ENCODE measurements at regions not wholly inside any gene's neighbourhood (a gene's known extent, or its start where the extent isn't known, plus 50 kb on each side); places are given as distances from the start of the nearest gene placed in this dataset.
"Not testable (repeated sequence)": the region's sequence is repeated elsewhere in the genome, so short reads cannot be mapped to it uniquely, and the experiment has no call there.

GRCh38 chr5:7117961-7118360 is 278.0 kb upstream of the ADCY2 start:
- ChIA-PET POLR2A (ENCODE audit: low non-redundant PET) (no interaction called here), CTCF (no interaction called here)
- no peak for TF ChIP-seq CTCF (conservative IDR thresholded peaks at IDR 0.05; ENCODE audit: low read depth)
- H3K27ac ChIP-seq: no peak overlapping the region
- DNase-seq (ENCODE audit: low spot score): no peak

DNA sequence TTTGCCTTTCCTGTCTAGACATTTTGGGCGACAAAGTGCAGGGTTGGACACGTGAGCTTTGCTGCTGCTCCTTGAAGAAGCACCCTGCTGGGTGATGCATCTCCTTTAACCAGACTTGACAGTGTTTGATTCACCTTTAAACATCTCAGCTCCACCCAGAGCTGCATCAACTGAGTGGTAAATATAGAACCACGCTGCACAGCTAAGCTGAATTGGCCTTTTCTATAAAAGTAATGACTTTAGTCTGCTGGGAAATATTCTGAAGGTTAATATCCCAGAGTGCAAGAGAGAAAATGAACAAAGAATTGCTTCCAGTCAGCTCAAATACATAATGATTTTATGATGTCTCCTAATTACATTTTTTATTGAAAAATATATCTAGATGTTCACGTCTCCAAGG is 264.3 kb upstream of the ADCY2 start:
- DNase-seq (ENCODE audit: low spot score): no peak
- no peak for TF ChIP-seq CTCF (conservative IDR thresholded peaks at IDR 0.05; ENCODE audit: low read depth)
- ChIA-PET POLR2A (ENCODE audit: low non-redundant PET) (no interaction called here), CTCF (no interaction called here)
- no peak overlapping the region for H3K27ac ChIP-seq

DNA sequence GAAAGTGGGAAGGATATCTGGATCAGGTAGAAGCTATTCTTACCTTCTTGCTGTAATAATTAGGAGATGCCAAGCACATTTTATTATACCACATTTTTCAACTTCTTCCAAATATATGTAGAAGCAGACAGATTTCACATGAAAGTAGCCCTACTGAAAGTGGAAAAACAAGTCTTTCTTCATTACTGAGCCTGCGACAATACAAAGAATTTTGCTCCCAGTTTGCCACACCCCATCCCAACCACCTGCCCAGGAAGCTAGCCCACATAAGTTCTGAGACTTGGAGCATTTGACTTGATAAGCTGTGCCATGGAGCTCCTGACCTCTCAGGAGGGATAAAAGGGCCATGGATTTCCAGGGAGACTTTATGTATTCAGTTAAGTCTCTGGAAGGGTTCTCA is 249.1 kb upstream of the ADCY2 start:
- DNase-seq (ENCODE audit: low spot score): no peak
- ChIA-PET POLR2A (ENCODE audit: low non-redundant PET) (no interaction called here), CTCF (no interaction called here)
- no peak for TF ChIP-seq CTCF (conservative IDR thresholded peaks at IDR 0.05; ENCODE audit: low read depth)
- no peak overlapping the region for H3K27ac ChIP-seq

GRCh38 chr5:7157083-7157482 is 238.9 kb upstream of the ADCY2 start:
- TF ChIP-seq CTCF (conservative IDR thresholded peaks at IDR 0.05; ENCODE audit: low read depth): no peak
- ChIA-PET CTCF (no interaction called here), POLR2A (ENCODE audit: low non-redundant PET) (no interaction called here)
- H3K27ac ChIP-seq: no peak overlapping the region
- DNase-seq (ENCODE audit: low spot score): no peak

DNA sequence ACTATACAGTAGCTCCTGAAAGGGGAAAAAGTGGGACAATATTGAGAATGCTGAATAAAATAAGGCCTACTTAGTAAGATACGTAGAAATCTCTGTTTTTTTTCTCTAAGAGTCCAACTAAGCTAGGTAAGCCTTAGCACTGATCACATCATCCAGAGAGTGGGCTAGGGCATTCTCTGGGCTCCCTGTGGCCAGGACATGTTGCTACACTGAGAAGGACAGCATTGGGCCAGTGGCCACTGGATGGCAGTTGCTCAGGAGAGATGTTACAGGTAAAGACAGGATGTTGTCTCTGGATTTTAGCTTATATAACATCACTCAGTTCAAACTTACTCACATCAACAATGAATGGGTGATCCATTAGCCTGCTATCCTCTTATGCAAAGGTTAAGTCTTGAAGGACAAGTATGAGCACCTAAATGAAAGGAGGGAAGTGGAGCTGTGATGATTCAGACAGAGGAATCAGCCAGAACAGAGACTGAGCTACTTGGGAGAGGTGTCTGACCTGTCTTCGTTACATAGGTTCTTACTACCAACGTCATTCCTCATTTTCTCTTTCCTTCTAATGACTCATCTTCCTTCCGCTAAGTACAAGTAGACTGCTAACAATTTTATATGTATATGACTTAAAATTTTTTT is 226.6 kb upstream of the ADCY2 start:
- TF ChIP-seq CTCF (conservative IDR thresholded peaks at IDR 0.05; ENCODE audit: low read depth): no peak
- CTCF ChIA-PET: no interaction called here
- H3K27ac ChIP-seq: peak overlapping the region; percentile 67
- peak; percentile 49 for DNase-seq (ENCODE audit: low spot score)
- POLR2A ChIA-PET (ENCODE audit: low non-redundant PET): no interaction called here

DNA sequence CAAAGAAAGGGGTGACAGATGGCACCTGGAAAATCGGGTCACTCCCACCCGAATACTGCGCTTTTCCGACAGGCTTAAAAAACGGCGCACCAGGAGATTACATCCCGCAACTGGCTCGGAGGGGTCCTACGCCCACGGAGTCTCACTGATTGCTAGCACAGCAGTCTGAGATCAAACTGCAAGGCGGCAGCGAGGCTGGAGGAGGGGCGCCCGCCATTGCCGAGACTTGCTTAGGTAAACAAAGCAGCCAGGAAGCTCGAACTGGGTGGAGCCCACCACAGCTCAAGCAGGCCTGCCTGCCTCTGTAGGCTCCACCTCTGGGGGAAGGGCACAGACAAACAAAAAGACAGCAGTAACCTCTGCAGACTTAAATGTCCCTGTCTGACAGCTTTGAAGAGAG is 225.2 kb upstream of the ADCY2 start:
- POLR2A ChIA-PET (ENCODE audit: low non-redundant PET); DNase-seq (ENCODE audit: low spot score); CTCF ChIA-PET: not testable (repeated sequence)
- H3K27ac ChIP-seq: peak overlapping the region; percentile 77

DNA sequence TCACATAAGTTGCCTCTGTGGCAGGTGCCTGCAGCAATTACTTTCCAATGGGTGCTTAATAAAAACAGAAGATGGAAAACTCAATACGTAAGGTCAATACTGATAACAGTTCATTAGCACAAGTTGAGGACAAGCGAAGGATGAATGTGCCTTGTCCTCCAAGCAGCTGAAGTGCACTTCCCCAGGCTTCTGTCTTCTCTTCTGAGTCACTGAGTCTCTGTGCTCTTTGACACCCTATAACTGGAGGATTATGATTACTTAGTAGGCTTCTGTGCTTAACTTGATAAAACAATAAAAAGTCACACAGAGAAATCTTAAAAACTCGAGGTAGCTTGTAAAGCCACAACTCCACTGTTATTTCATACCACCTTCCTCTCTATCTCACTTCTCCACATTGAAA is 216.6 kb upstream of the ADCY2 start:
- ChIA-PET CTCF (no interaction called here), POLR2A (ENCODE audit: low non-redundant PET) (no interaction called here)
- no peak overlapping the region for H3K27ac ChIP-seq
- no peak for DNase-seq (ENCODE audit: low spot score)
- no peak for TF ChIP-seq CTCF (conservative IDR thresholded peaks at IDR 0.05; ENCODE audit: low read depth)

All from RWPE1 (cell line).